Psoas muscle (tissue), 7 donors: ENCODE measurements at regions not wholly inside any gene's neighbourhood (a gene's known extent, or its start where the extent isn't known, plus 50 kb on each side); places are given as distances from the start of the nearest gene placed in this dataset.

Source experiments
- ATAC-seq, 4 donors: fragments of 200-7000 bp; cut with Tn5 transposase; one replicate each; pipeline ENCODE4 v1.9.1; 2020; ENCODE audit warnings: moderate library complexity in 3 of 4, mild to moderate bottlenecking in 2 of 4
- DNase-seq, 2 donors: peaks; one replicate each; pipeline ENCODE4 v3.0.0-alpha.2; 2020
- H3K27ac ChIP-seq: fragments of 200-600 bp; one replicate; pipeline ENCODE4 v1.8.0; 2022
- H3K27me3 ChIP-seq, 3 donors: fragments of 200-600 bp in 1 of 3; one replicate each; pipeline versions ENCODE4 v1.6.1 to v1.8.0; 2013 to 2022; ENCODE audit warnings: low read length in 2 of 3, mild to moderate bottlenecking in 2 of 3, moderate library complexity in 1 of 3; ENCODE audit not compliant: insufficient read depth in 3 of 3
- H3K36me3 ChIP-seq, 2 donors: fragments of 200-600 bp in 1 of 2; one replicate each; pipeline versions ENCODE4 v1.6.1 to v1.8.0; 2013 to 2022; ENCODE audit warnings: low read depth in 1 of 2, mild to moderate bottlenecking in 1 of 2, moderate library complexity in 1 of 2; ENCODE audit not compliant: insufficient read depth in 1 of 2
- H3K4me1 ChIP-seq: fragments of 200-600 bp; one replicate; pipeline ENCODE4 v1.8.0; 2022
- H3K4me3 ChIP-seq: fragments of 200-600 bp; one replicate; pipeline ENCODE4 v1.8.0; 2022; ENCODE audit warnings: mild to moderate bottlenecking
- H3K9me3 ChIP-seq: fragments of 200-600 bp; one replicate; pipeline ENCODE4 v1.8.0; 2022
- CTCF ChIP-seq: fragments of 200-600 bp; IDR thresholded peaks from one replicate; pipeline ENCODE4 v1.8.0; 2022; ENCODE audit warnings: antibody characterized with exemption
- WGBS, 3 donors: extraction: QIAGEN DNeasy Blood & Tissue Kit; methylation state at CpG; one replicate each; pipeline versions ENCODE4 v1.1.6 to v1.1.7; 2013; 5-methylcytosine and 5-hydroxymethylcytosine counted together
- intact Hi-C, 2 donors: fragments of 100-400 bp; cut with DNase I; formaldehyde crosslinking; loops; one replicate each; pipeline versions ENCODE4 v1.11.0 to v1.14.2; 2022
- donor health status: healthy with polysubstance abuse.
- donor health status: DM: no; HTN: no; CAD: no; lungs with moderate emphysema.
- donor health status: Bipolar disorder and iron deficiency.
- donor health status: healthy.
- donor health status: DM: yes; HTN: yes; CAD: no.
- donor health status: DM: no; HTN: no; CAD: no.
- donor health status: DM: yes; HTN: yes; CAD: no.

DNA sequence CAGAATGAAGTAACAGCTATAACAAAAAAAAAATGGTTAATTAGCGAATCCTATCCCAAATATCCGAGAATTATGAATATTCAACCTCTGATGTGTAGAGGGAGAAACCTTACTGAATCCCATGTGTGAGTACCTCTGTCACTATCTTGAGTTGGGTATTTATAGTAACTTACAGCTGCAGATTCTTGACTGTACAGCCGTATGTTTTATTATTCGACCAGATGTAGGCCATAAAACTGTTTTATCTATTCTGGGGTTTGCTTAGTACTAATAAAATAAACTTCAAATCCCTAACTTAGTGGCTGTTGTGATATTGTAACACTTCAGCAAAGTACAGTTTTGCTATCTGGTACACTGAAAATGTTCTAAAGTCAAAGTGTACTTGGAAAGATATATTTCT is 120.0 kb downstream of the EFNB2 start:
- H3K27me3 ChIP-seq: no peaks in the 10 kb centered on the region
- TF ChIP-seq CTCF: no peak
- 40 to 49% (median 42%) methylated on average over 4 of the region's 4 CpGs for WGBS, 3 donors
- intact Hi-C loops: no loop called here
- H3K27ac ChIP-seq: no peak overlapping the region
- DNase-seq (no peak), ATAC-seq (no peak)
- no peaks in the 10 kb centered on the region for H3K36me3 ChIP-seq
- no peaks in the 10 kb centered on the region for H3K4me1 ChIP-seq
- H3K9me3 ChIP-seq: no peaks in the 10 kb centered on the region
- H3K4me3 ChIP-seq: no peak overlapping the region

- no peaks in the 10 kb centered on the region for H3K9me3 ChIP-seq
- H3K27me3 ChIP-seq: peaks cover 0 to 3% (median 0%) of the 10 kb centered on the region in 3 donors
- H3K4me3 ChIP-seq: no peak overlapping the region
- no peak for ATAC-seq
- 72 to 74% (median 72%) methylated on average over 8 of the region's 8 CpGs for WGBS, 3 donors
- TF ChIP-seq CTCF: no peak
- intact Hi-C loops: no loop called here
- no peaks in the 10 kb centered on the region for H3K36me3 ChIP-seq
- H3K27ac ChIP-seq: no peak overlapping the region
- DNase-seq: no peak
- no peaks in the 10 kb centered on the region for H3K4me1 ChIP-seq
These were observed 128.1 kb downstream of the EFNB2 start for GRCh38 chr13:106407338-106407737.

GRCh38 chr13:106405731-106406130 is 129.7 kb downstream of the EFNB2 start:
- intact Hi-C loops: no loop called here

GRCh38 chr13:106403280-106403679 is 132.2 kb downstream of the EFNB2 start:
- H3K36me3 ChIP-seq: no peaks in the 10 kb centered on the region
- intact Hi-C loops: no loop called here
- H3K27ac ChIP-seq: no peak overlapping the region
- no peak overlapping the region for H3K4me3 ChIP-seq
- DNase-seq (no peak), ATAC-seq (no peak)
- 83 to 88% (median 84%) methylated on average over 4 of the region's 4 CpGs for WGBS, 3 donors
- TF ChIP-seq CTCF: no peak
- no peaks in the 10 kb centered on the region for H3K27me3 ChIP-seq
- H3K4me1 ChIP-seq: no peaks in the 10 kb centered on the region
- no peaks in the 10 kb centered on the region for H3K9me3 ChIP-seq

More at GRCh38 chr13:106405731-106406130, 129.7 kb downstream of the EFNB2 start:
- no peaks in the 10 kb centered on the region for H3K36me3 ChIP-seq
- H3K4me1 ChIP-seq: no peaks in the 10 kb centered on the region
- DNase-seq: no peak
- H3K27me3 ChIP-seq: peaks cover 0 to 3% (median 0%) of the 10 kb centered on the region in 3 donors
- H3K9me3 ChIP-seq: no peaks in the 10 kb centered on the region
- no peak for ATAC-seq
- no peak overlapping the region for H3K27ac ChIP-seq
- TF ChIP-seq CTCF: no peak
- no peak overlapping the region for H3K4me3 ChIP-seq
- WGBS, 3 donors: 66 to 78% (median 70%) methylated on average over 6 of the region's 6 CpGs

DNA sequence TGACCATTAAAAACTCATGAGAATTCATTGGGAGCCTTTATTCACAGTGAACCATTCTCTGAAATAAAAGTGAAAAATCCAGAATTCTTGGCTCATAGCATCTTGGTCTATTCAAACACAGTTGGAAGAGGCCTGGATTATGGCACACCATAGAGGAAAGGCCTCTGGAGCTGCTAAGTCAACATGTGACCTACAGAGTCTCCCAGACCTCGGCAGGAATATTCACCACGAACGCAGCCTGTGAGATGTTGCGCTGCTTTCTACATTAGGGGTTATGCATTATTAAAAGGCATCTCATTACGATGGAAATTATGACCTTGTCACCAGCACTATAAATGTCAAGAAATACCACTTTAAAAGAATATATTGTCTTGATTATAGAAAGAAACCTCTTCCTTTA is 132.6 kb downstream of the EFNB2 start:
- H3K27ac ChIP-seq: no peak overlapping the region
- TF ChIP-seq CTCF: no peak
- H3K27me3 ChIP-seq: no peaks in the 10 kb centered on the region
- ATAC-seq (no peak), DNase-seq (no peak)
- WGBS, 3 donors: 74 to 76% (median 75%) methylated on average over 5 of the region's 5 CpGs
- H3K4me1 ChIP-seq: no peaks in the 10 kb centered on the region
- no peak overlapping the region for H3K4me3 ChIP-seq
- H3K36me3 ChIP-seq: no peaks in the 10 kb centered on the region
- intact Hi-C loops: no loop called here
- H3K9me3 ChIP-seq: no peaks in the 10 kb centered on the region
